ENCODE measurements at regions not wholly inside any gene's neighbourhood (a gene's known extent, or its start where the extent isn't known, plus 50 kb on each side); places are given as distances from the start of the nearest gene placed in this dataset.

GRCh38 chr3:28078536-28078935, 162.9 kb upstream of the CMC1 start:
- Histone ChIP-seq H3K4me3 (ENCODE audit: low read length) (no peak overlapping the region), H3K9me2 (replicated peaks; ENCODE audit: insufficient read depth, low read length) (no peaks in the 10 kb centered on the region), H2AFZ (ENCODE audit: low read length) (no peak overlapping the region), H4K20me1 (ENCODE audit: insufficient read depth, low read depth, low read length) (no peaks in the 10 kb centered on the region), H3K27ac (ENCODE audit: low read length) (no peak overlapping the region), H3K9me3 (ENCODE audit: low read length) (no peaks in the 10 kb centered on the region), H3K36me3 (ENCODE audit: insufficient read depth, low read length) (no peaks in the 10 kb centered on the region), H3K27me3 (ENCODE audit: low read length) (no peaks in the 10 kb centered on the region), H3K9ac (ENCODE audit: low read length) (no peak overlapping the region), H3K4me1 (ENCODE audit: low read length) (no peaks in the 10 kb centered on the region), H3K79me2 (ENCODE audit: low read length) (no peaks in the 10 kb centered on the region), H3K4me2 (ENCODE audit: low read depth, low read length, poor library complexity, severe bottlenecking) (no peak overlapping the region)
- DNase-seq = no peak

GRCh38 chr3:28080716-28081115, 160.7 kb upstream of the CMC1 start:
- no peak for DNase-seq

GRCh38 chr3:28081533-28081947, 159.9 kb upstream of the CMC1 start:
- Histone ChIP-seq H3K27ac (ENCODE audit: low read length) (no peak overlapping the region), H3K9ac (ENCODE audit: low read length) (no peak overlapping the region), H3K4me2 (ENCODE audit: low read depth, low read length, poor library complexity, severe bottlenecking) (no peak overlapping the region), H4K20me1 (ENCODE audit: insufficient read depth, low read depth, low read length) (no peaks in the 10 kb centered on the region), H3K79me2 (ENCODE audit: low read length) (no peaks in the 10 kb centered on the region), H2AFZ (ENCODE audit: low read length) (no peak overlapping the region), H3K4me1 (ENCODE audit: low read length) (no peaks in the 10 kb centered on the region), H3K27me3 (ENCODE audit: low read length) (no peaks in the 10 kb centered on the region), H3K9me2 (replicated peaks; ENCODE audit: insufficient read depth, low read length) (no peaks in the 10 kb centered on the region), H3K4me3 (ENCODE audit: low read length) (no peak overlapping the region), H3K36me3 (ENCODE audit: insufficient read depth, low read length) (no peaks in the 10 kb centered on the region), H3K9me3 (ENCODE audit: low read length) (no peaks in the 10 kb centered on the region)
- no peak for DNase-seq

More at GRCh38 chr3:28080716-28081115, 160.7 kb upstream of the CMC1 start:
- Histone ChIP-seq H3K4me3 (ENCODE audit: low read length) (no peak overlapping the region), H3K27me3 (ENCODE audit: low read length) (no peaks in the 10 kb centered on the region), H3K9me3 (ENCODE audit: low read length) (no peaks in the 10 kb centered on the region), H4K20me1 (ENCODE audit: insufficient read depth, low read depth, low read length) (no peaks in the 10 kb centered on the region), H3K27ac (ENCODE audit: low read length) (no peak overlapping the region), H3K36me3 (ENCODE audit: insufficient read depth, low read length) (no peaks in the 10 kb centered on the region), H3K9me2 (replicated peaks; ENCODE audit: insufficient read depth, low read length) (no peaks in the 10 kb centered on the region), H2AFZ (ENCODE audit: low read length) (no peak overlapping the region; the same call in 1 of the 2 replicates), H3K9ac (ENCODE audit: low read length) (no peak overlapping the region), H3K4me1 (ENCODE audit: low read length) (no peaks in the 10 kb centered on the region), H3K79me2 (ENCODE audit: low read length) (no peaks in the 10 kb centered on the region), H3K4me2 (ENCODE audit: low read depth, low read length, poor library complexity, severe bottlenecking) (no peak overlapping the region)

- Histone ChIP-seq H3K36me3 (ENCODE audit: insufficient read depth, low read length) (no peaks in the 10 kb centered on the region), H4K20me1 (ENCODE audit: insufficient read depth, low read depth, low read length) (no peaks in the 10 kb centered on the region), H3K79me2 (ENCODE audit: low read length) (no peaks in the 10 kb centered on the region), H3K9ac (ENCODE audit: low read length) (no peak overlapping the region), H3K9me3 (ENCODE audit: low read length) (no peaks in the 10 kb centered on the region), H3K27ac (ENCODE audit: low read length) (no peak overlapping the region), H3K4me3 (ENCODE audit: low read length) (no peak overlapping the region), H3K27me3 (ENCODE audit: low read length) (no peaks in the 10 kb centered on the region), H3K4me1 (ENCODE audit: low read length) (no peaks in the 10 kb centered on the region), H3K4me2 (ENCODE audit: low read depth, low read length, poor library complexity, severe bottlenecking) (no peak overlapping the region), H3K9me2 (replicated peaks; ENCODE audit: insufficient read depth, low read length) (no peaks in the 10 kb centered on the region), H2AFZ (ENCODE audit: low read length) (no peak overlapping the region)
- no peak for DNase-seq
Observed at GRCh38 chr3:28087591-28087990, 153.8 kb upstream of the CMC1 start.

GRCh38 chr3:28088811-28089526, 152.4 kb upstream of the CMC1 start:
- no peak overlapping the region for H3K27ac ChIP-seq (ENCODE audit: low read length)
- H3K79me2 ChIP-seq (ENCODE audit: low read length) = no peaks in the 10 kb centered on the region
- no peak overlapping the region for H3K4me2 ChIP-seq (ENCODE audit: low read depth, low read length, poor library complexity, severe bottlenecking)

GRCh38 chr3:28089527-28089897, 151.9 kb upstream of the CMC1 start:
- H3K9me3 ChIP-seq (ENCODE audit: low read length) = no peaks in the 10 kb centered on the region
- H3K9ac ChIP-seq (ENCODE audit: low read length) = no peak overlapping the region
- H3K9me2 ChIP-seq (replicated peaks; ENCODE audit: insufficient read depth, low read length) = no peaks in the 10 kb centered on the region
- H3K4me1 ChIP-seq (ENCODE audit: low read length) = no peaks in the 10 kb centered on the region
- DNase-seq = no peak
- no peak overlapping the region for H3K4me2 ChIP-seq (ENCODE audit: low read depth, low read length, poor library complexity, severe bottlenecking)
- no peak overlapping the region for H2AFZ ChIP-seq (ENCODE audit: low read length)
- no peaks in the 10 kb centered on the region for H3K79me2 ChIP-seq (ENCODE audit: low read length)
- no peak overlapping the region for H3K27ac ChIP-seq (ENCODE audit: low read length)
- no peak overlapping the region for H3K4me3 ChIP-seq (ENCODE audit: low read length)
- H4K20me1 ChIP-seq (ENCODE audit: insufficient read depth, low read depth, low read length) = no peaks in the 10 kb centered on the region
- no peaks in the 10 kb centered on the region for H3K27me3 ChIP-seq (ENCODE audit: low read length)
- no peaks in the 10 kb centered on the region for H3K36me3 ChIP-seq (ENCODE audit: insufficient read depth, low read length)

More at GRCh38 chr3:28088811-28089526, 152.4 kb upstream of the CMC1 start:
- Histone ChIP-seq H3K9me2 (replicated peaks; ENCODE audit: insufficient read depth, low read length) (no peaks in the 10 kb centered on the region), H4K20me1 (ENCODE audit: insufficient read depth, low read depth, low read length) (no peaks in the 10 kb centered on the region), H2AFZ (ENCODE audit: low read length) (no peak overlapping the region), H3K27me3 (ENCODE audit: low read length) (no peaks in the 10 kb centered on the region), H3K4me3 (ENCODE audit: low read length) (no peak overlapping the region), H3K36me3 (ENCODE audit: insufficient read depth, low read length) (no peaks in the 10 kb centered on the region), H3K4me1 (ENCODE audit: low read length) (no peaks in the 10 kb centered on the region), H3K9me3 (ENCODE audit: low read length) (no peaks in the 10 kb centered on the region), H3K9ac (ENCODE audit: low read length) (no peak overlapping the region)
- no peak for DNase-seq

- Histone ChIP-seq H3K9me2 (replicated peaks; ENCODE audit: insufficient read depth, low read length) (no peaks in the 10 kb centered on the region), H3K9ac (ENCODE audit: low read length) (no peak overlapping the region), H3K9me3 (ENCODE audit: low read length) (peaks cover 9% of the 10 kb centered on the region), H3K36me3 (ENCODE audit: insufficient read depth, low read length) (no peaks in the 10 kb centered on the region), H3K4me1 (ENCODE audit: low read length) (no peaks in the 10 kb centered on the region), H3K27ac (ENCODE audit: low read length) (no peak overlapping the region), H4K20me1 (ENCODE audit: insufficient read depth, low read depth, low read length) (no peaks in the 10 kb centered on the region), H3K79me2 (ENCODE audit: low read length) (no peaks in the 10 kb centered on the region), H3K4me2 (ENCODE audit: low read depth, low read length, poor library complexity, severe bottlenecking) (no peak overlapping the region), H3K4me3 (ENCODE audit: low read length) (no peak overlapping the region), H2AFZ (ENCODE audit: low read length) (no peak overlapping the region), H3K27me3 (ENCODE audit: low read length) (no peaks in the 10 kb centered on the region)
- no peak for DNase-seq
Observed at GRCh38 chr3:28099296-28099695, 142.1 kb upstream of the CMC1 start.

GRCh38 chr3:28101705-28102104, 139.7 kb upstream of the CMC1 start:
- Histone ChIP-seq H3K4me3 (ENCODE audit: low read length) (no peak overlapping the region), H3K4me2 (ENCODE audit: low read depth, low read length, poor library complexity, severe bottlenecking) (no peak overlapping the region), H3K36me3 (ENCODE audit: insufficient read depth, low read length) (no peaks in the 10 kb centered on the region), H3K27me3 (ENCODE audit: low read length) (no peaks in the 10 kb centered on the region), H3K9me2 (replicated peaks; ENCODE audit: insufficient read depth, low read length) (no peaks in the 10 kb centered on the region), H3K27ac (ENCODE audit: low read length) (no peak overlapping the region), H3K9ac (ENCODE audit: low read length) (no peak overlapping the region), H3K4me1 (ENCODE audit: low read length) (no peaks in the 10 kb centered on the region), H4K20me1 (ENCODE audit: insufficient read depth, low read depth, low read length) (no peaks in the 10 kb centered on the region), H3K79me2 (ENCODE audit: low read length) (no peaks in the 10 kb centered on the region), H3K9me3 (ENCODE audit: low read length) (peaks cover 9% of the 10 kb centered on the region), H2AFZ (ENCODE audit: low read length) (no peak overlapping the region)
- DNase-seq = no peak

Measured in Karpas-422 (cell line).